GM18505 (cell line): ENCODE measurements at regions not wholly inside any gene's neighbourhood (a gene's known extent, or its start where the extent isn't known, plus 50 kb on each side); places are given as distances from the start of the nearest gene placed in this dataset.

Experiments used
- ATAC-seq: cut with Tn5 transposase; IDR thresholded peaks from one replicate; pipeline ENCODE4 v1.9.1; 2021; ENCODE audit not compliant: unreplicated experiment
- POLR2A ChIP-seq: IDR thresholded peaks from 4 replicates; pipeline ENCODE4 v1.6.1; 2011; ENCODE audit warnings: borderline replicate concordance; ENCODE audit not compliant: insufficient read depth, insufficient read length; ENCODE audit errors: extremely low read depth

- no peak for TF ChIP-seq POLR2A
- ATAC-seq, result no peak
Measured at GRCh38 chr5:135124724-135125123, 90.7 kb upstream of the PITX1 start.

GRCh38 chr5:135124128-135124527, 90.1 kb upstream of the PITX1 start:
- no peak for ATAC-seq
- TF ChIP-seq POLR2A, result no peak

- no peak for TF ChIP-seq POLR2A
- ATAC-seq, result no peak
Measured at GRCh38 chr5:135122797-135123196, 88.8 kb upstream of the PITX1 start.

GRCh38 chr5:135120951-135121350, 86.9 kb upstream of the PITX1 start:
- TF ChIP-seq POLR2A, result no peak
- no peak for ATAC-seq

- no peak for ATAC-seq
- TF ChIP-seq POLR2A, result no peak
Measured at GRCh38 chr5:135119481-135119880, 85.5 kb upstream of the PITX1 start.

GRCh38 chr5:135117590-135117989, 83.6 kb upstream of the PITX1 start:
- ATAC-seq, result no peak

GRCh38 chr5:135116160-135116561, 82.1 kb upstream of the PITX1 start:
- TF ChIP-seq POLR2A, result no peak
- ATAC-seq, result no peak

More at GRCh38 chr5:135117590-135117989, 83.6 kb upstream of the PITX1 start:
- no peak for TF ChIP-seq POLR2A

GRCh38 chr5:135115591-135115990, 81.6 kb upstream of the PITX1 start:
- no peak for TF ChIP-seq POLR2A

GRCh38 chr5:135114759-135115158, 80.7 kb upstream of the PITX1 start:
- no peak for ATAC-seq
- no peak for TF ChIP-seq POLR2A

More at GRCh38 chr5:135115591-135115990, 81.6 kb upstream of the PITX1 start:
- no peak for ATAC-seq

GRCh38 chr5:135112008-135112725, 78.1 kb upstream of the PITX1 start:
- ATAC-seq, result no peak
- TF ChIP-seq POLR2A, result no peak

GRCh38 chr5:135110785-135111596, 77.0 kb upstream of the PITX1 start:
- no peak for TF ChIP-seq POLR2A

GRCh38 chr5:135108992-135109391, 75.0 kb upstream of the PITX1 start:
- no peak for ATAC-seq
- TF ChIP-seq POLR2A, result no peak

More at GRCh38 chr5:135110785-135111596, 77.0 kb upstream of the PITX1 start:
- no peak for ATAC-seq

- no peak for TF ChIP-seq POLR2A
- no peak for ATAC-seq
Measured at GRCh38 chr5:135108569-135108968, 74.5 kb upstream of the PITX1 start.

- ATAC-seq, result no peak
- TF ChIP-seq POLR2A, result no peak
Measured at GRCh38 chr5:135107986-135108385, 74.0 kb upstream of the PITX1 start.
